NT2/D1 (cell line): ENCODE measurements at regions not wholly inside any gene's neighbourhood (a gene's known extent, or its start where the extent isn't known, plus 50 kb on each side); places are given as distances from the start of the nearest gene placed in this dataset.

Experiments
- DNase-seq: peaks from one replicate; pipeline ENCODE4 v3.0.0-alpha.2; 2011; ENCODE audit warnings: low read depth, low spot score
- H3K27me3 ChIP-seq: 2 replicates; pipeline ENCODE4 v1.6.0; 2011; ENCODE audit warnings: mild to moderate bottlenecking; ENCODE audit not compliant: insufficient read length, insufficient read depth
- H3K36me3 ChIP-seq: 2 replicates; pipeline ENCODE4 v1.6.1; 2011; ENCODE audit warnings: mild to moderate bottlenecking, low read length, mixed read lengths; ENCODE audit not compliant: insufficient read depth, insufficient read length
- H3K4me1 ChIP-seq: 2 replicates; pipeline ENCODE4 v1.5.1; 2011; ENCODE audit not compliant: insufficient read depth, insufficient read length
- H3K4me3 ChIP-seq: 2 replicates; pipeline ENCODE4 v1.5.1; 2011; ENCODE audit warnings: low read depth; ENCODE audit not compliant: insufficient read length
- H3K9ac ChIP-seq: 2 replicates; pipeline ENCODE4 v1.6.0; 2011; ENCODE audit warnings: low read depth; ENCODE audit not compliant: insufficient read length
- H3K9me3 ChIP-seq: 2 replicates; pipeline ENCODE4 v1.5.1; 2011; ENCODE audit warnings: mild to moderate bottlenecking, low read length; ENCODE audit not compliant: insufficient read depth
- SUZ12 ChIP-seq: IDR thresholded peaks from 2 replicates; pipeline ENCODE4 v1.6.1; 2011; ENCODE audit not compliant: insufficient read length, insufficient read depth; ENCODE audit errors: extremely low read depth
- YY1 ChIP-seq: IDR thresholded peaks from 2 replicates; pipeline ENCODE4 v1.6.1; 2011; ENCODE audit not compliant: insufficient read length, insufficient read depth
- ZNF274 ChIP-seq: IDR thresholded peaks from 2 replicates; pipeline ENCODE4 v1.6.1; 2011; ENCODE audit warnings: mild to moderate bottlenecking, low read depth, low read length

GRCh38 chr2:181371195-181371594 lies 86.0 kb upstream of the ITGA4 start:
- H3K4me1 ChIP-seq, result no peaks in the 10 kb centered on the region

GRCh38 chr2:181371782-181372645 lies 85.2 kb upstream of the ITGA4 start:
- Histone ChIP-seq H3K4me3 (no peak overlapping the region), H3K4me1 (no peaks in the 10 kb centered on the region), H3K27me3 (no peaks in the 10 kb centered on the region), H3K9ac (no peak overlapping the region), H3K36me3 (no peaks in the 10 kb centered on the region), H3K9me3 (no peaks in the 10 kb centered on the region)
- no peak for DNase-seq
- TF ChIP-seq YY1 (no peak), SUZ12 (no peak), ZNF274 (no peak)

More at GRCh38 chr2:181371195-181371594, 86.0 kb upstream of the ITGA4 start:
- Histone ChIP-seq H3K27me3 (no peaks in the 10 kb centered on the region), H3K9ac (no peak overlapping the region), H3K4me3 (no peak overlapping the region), H3K9me3 (no peaks in the 10 kb centered on the region), H3K36me3 (no peaks in the 10 kb centered on the region)
- DNase-seq, result no peak
- TF ChIP-seq SUZ12 (no peak), ZNF274 (no peak), YY1 (no peak)

GRCh38 chr2:181372646-181373040 lies 84.5 kb upstream of the ITGA4 start:
- no peak for TF ChIP-seq ZNF274
- TF ChIP-seq SUZ12, result no peak
- no peak for TF ChIP-seq YY1
- Histone ChIP-seq H3K27me3 (no peaks in the 10 kb centered on the region), H3K4me3 (no peak overlapping the region), H3K9ac (no peak overlapping the region), H3K36me3 (no peaks in the 10 kb centered on the region), H3K9me3 (no peaks in the 10 kb centered on the region), H3K4me1 (no peaks in the 10 kb centered on the region)
- no peak for DNase-seq

GRCh38 chr2:181374781-181375675 lies 82.2 kb upstream of the ITGA4 start:
- no peak overlapping the region for H3K9ac ChIP-seq
- no peak overlapping the region for H3K4me3 ChIP-seq
- no peaks in the 10 kb centered on the region for H3K4me1 ChIP-seq
- no peaks in the 10 kb centered on the region for H3K27me3 ChIP-seq
- no peaks in the 10 kb centered on the region for H3K36me3 ChIP-seq
- DNase-seq, result no peak
- TF ChIP-seq YY1 (no peak), ZNF274 (no peak), SUZ12 (no peak)
- no peaks in the 10 kb centered on the region for H3K9me3 ChIP-seq

- Histone ChIP-seq H3K4me3 (no peak overlapping the region), H3K36me3 (no peaks in the 10 kb centered on the region), H3K27me3 (no peaks in the 10 kb centered on the region), H3K9ac (no peak overlapping the region), H3K9me3 (no peaks in the 10 kb centered on the region), H3K4me1 (no peaks in the 10 kb centered on the region)
- TF ChIP-seq SUZ12 (no peak), ZNF274 (no peak), YY1 (no peak)
- no peak for DNase-seq
These were observed 80.7 kb upstream of the ITGA4 start for GRCh38 chr2:181376442-181376841.

GRCh38 chr2:181376999-181377398 lies 80.2 kb upstream of the ITGA4 start:
- no peak for TF ChIP-seq ZNF274
- no peak for TF ChIP-seq SUZ12
- no peak for TF ChIP-seq YY1
- Histone ChIP-seq H3K36me3 (no peaks in the 10 kb centered on the region), H3K9me3 (no peaks in the 10 kb centered on the region), H3K9ac (no peak overlapping the region), H3K27me3 (no peaks in the 10 kb centered on the region), H3K4me3 (no peak overlapping the region), H3K4me1 (no peaks in the 10 kb centered on the region)
- no peak for DNase-seq

- no peak for TF ChIP-seq YY1
- no peak for TF ChIP-seq SUZ12
- TF ChIP-seq ZNF274, result no peak
- no peaks in the 10 kb centered on the region for H3K36me3 ChIP-seq
- H3K9me3 ChIP-seq, result no peaks in the 10 kb centered on the region
- H3K4me1 ChIP-seq, result no peaks in the 10 kb centered on the region
- H3K9ac ChIP-seq, result no peak overlapping the region
- no peak overlapping the region for H3K4me3 ChIP-seq
- no peaks in the 10 kb centered on the region for H3K27me3 ChIP-seq
- DNase-seq, result no peak
These were observed 78.7 kb upstream of the ITGA4 start for GRCh38 chr2:181378491-181378890.
